ENCODE measurements at regions not wholly inside any gene's neighbourhood (a gene's known extent, or its start where the extent isn't known, plus 50 kb on each side); places are given as distances from the start of the nearest gene placed in this dataset.
"Not testable (repeated sequence)": the region's sequence is repeated elsewhere in the genome, so short reads cannot be mapped to it uniquely, and the experiment has no call there.

DNA sequence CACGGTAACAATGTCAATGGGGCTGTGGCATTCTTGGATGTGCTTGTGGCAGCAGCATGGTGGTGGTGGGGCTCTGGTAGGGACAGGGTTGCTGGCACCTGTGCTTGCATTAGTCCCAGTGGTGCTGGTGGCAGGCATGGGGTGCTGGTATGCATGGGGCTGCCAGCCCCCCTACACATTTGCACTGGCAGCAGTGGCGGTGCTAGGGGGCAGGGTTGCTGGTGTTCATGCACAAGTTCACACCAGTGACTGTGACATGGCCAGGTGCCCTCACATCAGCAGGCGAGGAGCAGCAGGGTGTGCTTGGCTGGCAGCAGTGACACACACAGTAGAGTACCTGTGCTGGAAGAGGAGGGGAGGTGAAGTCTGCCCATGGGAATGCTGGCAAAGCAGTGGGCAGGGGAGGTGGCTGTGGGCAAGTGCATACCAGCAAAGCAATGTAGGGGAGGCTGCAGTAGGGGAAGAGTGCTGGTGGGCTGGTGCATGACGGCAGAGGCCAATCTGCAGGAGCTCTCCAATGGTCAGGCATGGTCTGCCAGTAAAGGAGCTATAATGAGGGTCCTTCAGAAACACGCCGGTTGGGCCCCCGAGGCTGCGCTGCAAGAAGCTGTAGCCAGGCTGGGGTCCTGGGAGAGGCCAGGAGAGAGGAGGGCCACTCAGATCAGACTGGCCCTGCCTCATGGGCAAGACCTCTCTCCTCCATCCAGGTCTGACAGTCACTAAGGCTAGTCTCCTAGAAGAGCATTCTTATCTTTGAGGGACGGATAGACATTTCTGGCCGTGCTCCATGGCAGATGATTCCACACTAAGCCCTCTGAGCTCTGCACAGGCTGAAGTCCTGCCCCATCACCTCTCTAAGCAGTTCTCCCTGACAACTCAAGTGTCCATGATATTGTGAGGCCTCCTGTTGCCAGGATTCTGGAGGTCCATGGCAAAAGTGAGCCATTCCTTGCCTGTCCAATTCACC is 406.4 kb downstream of the SEMA3D start:
- no peak for DNase-seq
- TF ChIP-seq GATA1 (IDR thresholded peaks at IDR 0.05; ENCODE audit: low read depth, low read length) (no peak), POLR2A (IDR thresholded peaks at IDR 0.05; ENCODE audit: low read length) (no peak)

- no peak for DNase-seq
- no peak for TF ChIP-seq POLR2A (IDR thresholded peaks at IDR 0.05; ENCODE audit: low read length)
- no peak for TF ChIP-seq GATA1 (IDR thresholded peaks at IDR 0.05; ENCODE audit: low read depth, low read length)
These were observed 429.1 kb downstream of the SEMA3D start for GRCh38 chr7:84757761-84758160.

- TF ChIP-seq GATA1 (IDR thresholded peaks at IDR 0.05; ENCODE audit: low read depth, low read length) = no peak
- no peak for TF ChIP-seq POLR2A (IDR thresholded peaks at IDR 0.05; ENCODE audit: low read length)
- DNase-seq = no peak
These were observed 440.5 kb downstream of the SEMA3D start for GRCh38 chr7:84746353-84746752.

DNA sequence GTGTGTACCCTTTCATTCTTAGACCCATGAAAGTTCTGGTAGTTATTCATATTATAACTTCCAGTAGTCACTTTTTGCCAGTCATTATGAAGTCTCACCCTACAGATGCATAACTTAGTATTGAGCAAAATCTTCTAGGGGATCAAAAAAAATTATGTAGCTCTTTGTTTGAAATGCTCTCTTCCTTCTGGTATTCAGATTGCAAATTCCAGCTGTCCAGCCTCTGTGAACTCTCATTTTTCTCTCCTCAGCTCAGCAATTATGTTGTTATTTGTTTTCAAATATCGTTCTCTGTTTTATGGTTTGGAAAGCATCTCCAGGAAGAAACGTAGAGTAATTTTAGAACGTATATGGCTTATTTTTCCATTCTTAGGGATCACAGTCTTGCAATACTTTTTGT is 442.5 kb downstream of the SEMA3D start:
- no peak for DNase-seq

GRCh38 chr7:84738583-84739150 is 448.2 kb downstream of the SEMA3D start:
- TF ChIP-seq POLR2A (IDR thresholded peaks at IDR 0.05; ENCODE audit: low read length) (no peak), GATA1 (IDR thresholded peaks at IDR 0.05; ENCODE audit: low read depth, low read length) (no peak)
- DNase-seq = no peak

More for the DNA sequence above, 442.5 kb downstream of the SEMA3D start:
- no peak for TF ChIP-seq GATA1 (IDR thresholded peaks at IDR 0.05; ENCODE audit: low read depth, low read length)
- TF ChIP-seq POLR2A (IDR thresholded peaks at IDR 0.05; ENCODE audit: low read length) = no peak

GRCh38 chr7:84735677-84736076 is 451.2 kb downstream of the SEMA3D start:
- no peak for DNase-seq
- TF ChIP-seq POLR2A (IDR thresholded peaks at IDR 0.05; ENCODE audit: low read length) (no peak), GATA1 (IDR thresholded peaks at IDR 0.05; ENCODE audit: low read depth, low read length) (no peak)

GRCh38 chr7:84735011-84735410 is 451.8 kb downstream of the SEMA3D start:
- no peak for TF ChIP-seq POLR2A (IDR thresholded peaks at IDR 0.05; ENCODE audit: low read length)
- no peak for TF ChIP-seq GATA1 (IDR thresholded peaks at IDR 0.05; ENCODE audit: low read depth, low read length)
- DNase-seq = no peak

DNA sequence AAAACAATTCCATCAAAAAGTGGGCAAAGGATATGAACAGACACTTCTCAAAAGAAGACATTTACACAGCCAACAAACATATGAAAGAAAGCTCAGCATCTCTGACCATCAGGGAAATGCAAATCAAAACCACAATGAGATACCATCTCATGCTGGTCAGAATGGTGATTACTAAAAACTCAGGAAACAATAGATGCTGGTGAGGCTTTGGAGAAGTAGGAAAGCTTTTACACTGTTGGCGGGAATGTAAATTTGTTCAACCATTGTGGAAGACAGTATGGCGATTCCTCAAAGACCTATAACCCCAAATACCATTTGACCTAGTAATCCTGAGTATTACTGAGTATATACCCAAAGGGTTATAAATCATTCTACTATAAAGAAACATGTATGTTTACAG is 452.9 kb downstream of the SEMA3D start:
- DNase-seq = not testable (repeated sequence)

GRCh38 chr7:84730864-84731263 is 456.0 kb downstream of the SEMA3D start:
- DNase-seq = not testable (repeated sequence)

GRCh38 chr7:84729284-84729683 is 457.6 kb downstream of the SEMA3D start:
- TF ChIP-seq POLR2A (IDR thresholded peaks at IDR 0.05; ENCODE audit: low read length) (no peak), GATA1 (IDR thresholded peaks at IDR 0.05; ENCODE audit: low read depth, low read length) (no peak)
- DNase-seq = no peak

DNA sequence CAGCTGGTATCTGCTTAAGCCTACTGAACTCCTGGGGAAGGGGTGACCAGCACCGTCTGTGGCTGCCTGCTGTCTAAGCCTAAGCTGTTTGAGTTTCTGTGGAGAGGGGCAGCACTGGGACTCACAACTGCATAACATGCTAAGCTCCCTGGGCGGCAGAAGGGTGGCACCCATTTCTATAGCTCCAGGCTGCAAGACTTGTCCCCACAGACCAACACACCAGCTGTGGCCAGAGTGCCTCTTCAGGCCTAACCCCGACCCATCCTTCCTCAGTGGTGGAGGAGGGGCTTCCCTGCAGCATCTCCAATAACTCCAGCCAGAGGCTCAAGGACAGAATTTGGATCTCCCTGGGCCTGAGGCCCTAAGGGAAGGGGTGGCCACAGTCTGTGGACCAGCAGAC is 464.1 kb downstream of the SEMA3D start:
- DNase-seq = no peak
- TF ChIP-seq GATA1 (IDR thresholded peaks at IDR 0.05; ENCODE audit: low read depth, low read length) (no peak), POLR2A (IDR thresholded peaks at IDR 0.05; ENCODE audit: low read length) (no peak)

GRCh38 chr7:84722086-84722485 is 464.8 kb downstream of the SEMA3D start:
- no peak for TF ChIP-seq POLR2A (IDR thresholded peaks at IDR 0.05; ENCODE audit: low read length)
- DNase-seq = no peak

GRCh38 chr7:84720456-84721097 is 466.3 kb downstream of the SEMA3D start:
- no peak for DNase-seq
- no peak for TF ChIP-seq POLR2A (IDR thresholded peaks at IDR 0.05; ENCODE audit: low read length)
- TF ChIP-seq GATA1 (IDR thresholded peaks at IDR 0.05; ENCODE audit: low read depth, low read length) = no peak

- TF ChIP-seq GATA1 (IDR thresholded peaks at IDR 0.05; ENCODE audit: low read depth, low read length) = no peak
- no peak for TF ChIP-seq POLR2A (IDR thresholded peaks at IDR 0.05; ENCODE audit: low read length)
- DNase-seq = no peak
These were observed 472.1 kb downstream of the SEMA3D start for GRCh38 chr7:84714765-84715164.
